Activated naive CD8-positive, alpha-beta T cell treated with anti-CD3 and anti-CD28 coated beads, Interleukin-2, amount 10 ng/mL, durations not matched to agents 7 days and 5 days (primary cell): ENCODE measurements at regions not wholly inside any gene's neighbourhood (a gene's known extent, or its start where the extent isn't known, plus 50 kb on each side); places are given as distances from the start of the nearest gene placed in this dataset.

Experiments used
- ATAC-seq: fragments of 150-1000 bp; cut with Tn5 transposase; one replicate; pipeline ENCODE4 v1.10.0; 2021; ENCODE audit warnings: low read depth, moderate library complexity
- POLR2A ChIA-PET: fragments of 350-600 bp; sonication (Branson Sonifier 250); formaldehyde crosslinking; loops from one replicate; lab custom pipeline; 2021; ENCODE audit warnings: antibody characterized with exemption; lab: Charles Lee
- DNase-seq: peaks from one replicate; pipeline ENCODE4 v3.0.0; 2021
- H3K27ac Mint-ChIP-seq: one replicate; pipeline ENCODE4 v1.8.0; 2022; ENCODE audit warnings: mild to moderate bottlenecking, mixed read lengths
- H3K27me3 Mint-ChIP-seq: one replicate; pipeline ENCODE4 v1.8.0; 2022; ENCODE audit warnings: mild to moderate bottlenecking, moderate library complexity, mixed read lengths
- H3K36me3 Mint-ChIP-seq: one replicate; pipeline ENCODE4 v1.8.0; 2021; ENCODE audit warnings: mild to moderate bottlenecking, mixed read lengths
- H3K4me1 Mint-ChIP-seq: one replicate; pipeline ENCODE4 v1.8.0; 2021; ENCODE audit warnings: mixed read lengths
- H3K4me3 Mint-ChIP-seq: one replicate; pipeline ENCODE4 v1.8.0; 2022; ENCODE audit warnings: mild to moderate bottlenecking, moderate library complexity, mixed read lengths
- H3K9me3 Mint-ChIP-seq: one replicate; pipeline ENCODE4 v1.8.0; 2021; ENCODE audit warnings: mixed read lengths

- no peaks in the 10 kb centered on the region for H3K27me3 Mint-ChIP-seq
- H3K27ac Mint-ChIP-seq, result no peak overlapping the region
- H3K4me3 Mint-ChIP-seq, result no peak overlapping the region
- peaks cover 5% of the 10 kb centered on the region for H3K9me3 Mint-ChIP-seq
- ATAC-seq (no peak), DNase-seq (no peak)
- H3K36me3 Mint-ChIP-seq, result peaks cover 11% of the 10 kb centered on the region
- POLR2A ChIA-PET, result interaction anchor here (0.5 kb wide), 1 partner anchor 222 kb away, joined by 3 read pairs; no protein-coding TSS in a partner anchor
- H3K4me1 Mint-ChIP-seq, result peaks cover 39% of the 10 kb centered on the region
These were observed 405.1 kb upstream of the PTGER4 start for GRCh38 chr5:40274568-40274967.

DNA sequence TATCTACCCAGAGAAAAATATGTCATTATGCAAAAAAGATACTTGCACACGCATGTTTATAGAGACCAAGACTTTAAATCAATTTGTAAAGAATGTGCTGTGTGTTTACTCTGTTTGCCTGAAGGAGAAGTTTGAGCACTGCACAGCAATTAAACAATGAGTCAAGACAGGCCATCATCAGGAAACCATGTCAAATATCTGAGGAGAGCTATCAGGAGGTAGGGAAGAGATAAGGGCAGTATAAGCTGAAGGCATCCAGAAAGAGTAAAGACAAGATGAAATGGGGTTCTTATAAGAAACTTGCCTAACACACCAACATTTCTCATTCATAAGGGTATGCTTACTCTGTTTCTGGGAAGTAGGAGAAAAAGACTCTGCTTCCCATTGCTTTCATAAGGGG is 405.8 kb upstream of the PTGER4 start:
- POLR2A ChIA-PET, result interaction anchor here (0.5 kb wide), 1 partner anchor 221 kb away, joined by 3 read pairs; no protein-coding TSS in a partner anchor
- Mint-ChIP-seq H3K27me3 (no peaks in the 10 kb centered on the region), H3K4me1 (peaks cover 39% of the 10 kb centered on the region), H3K9me3 (peaks cover 4% of the 10 kb centered on the region), H3K27ac (no peak overlapping the region), H3K4me3 (no peak overlapping the region), H3K36me3 (peaks cover 11% of the 10 kb centered on the region)
- no peak for DNase-seq
- no peak for ATAC-seq

- H3K27me3 Mint-ChIP-seq, result no peaks in the 10 kb centered on the region
- no peak for DNase-seq
- H3K9me3 Mint-ChIP-seq, result peaks cover 4% of the 10 kb centered on the region
- H3K4me1 Mint-ChIP-seq, result peaks cover 25% of the 10 kb centered on the region
- no peak overlapping the region for H3K4me3 Mint-ChIP-seq
- no peak overlapping the region for H3K27ac Mint-ChIP-seq
- peaks cover 9% of the 10 kb centered on the region for H3K36me3 Mint-ChIP-seq
- no peak for ATAC-seq
- POLR2A ChIA-PET, result no interaction called here
These were observed 408.2 kb upstream of the PTGER4 start for GRCh38 chr5:40271476-40271875.

- peaks cover 5% of the 10 kb centered on the region for H3K36me3 Mint-ChIP-seq
- DNase-seq, result no peak
- peaks cover 14% of the 10 kb centered on the region for H3K4me1 Mint-ChIP-seq
- POLR2A ChIA-PET, result no interaction called here
- H3K9me3 Mint-ChIP-seq, result peaks cover 4% of the 10 kb centered on the region
- ATAC-seq, result no peak
- H3K27me3 Mint-ChIP-seq, result no peaks in the 10 kb centered on the region
- no peak overlapping the region for H3K27ac Mint-ChIP-seq
- no peak overlapping the region for H3K4me3 Mint-ChIP-seq
These were observed 409.4 kb upstream of the PTGER4 start for GRCh38 chr5:40270274-40270845.

DNA sequence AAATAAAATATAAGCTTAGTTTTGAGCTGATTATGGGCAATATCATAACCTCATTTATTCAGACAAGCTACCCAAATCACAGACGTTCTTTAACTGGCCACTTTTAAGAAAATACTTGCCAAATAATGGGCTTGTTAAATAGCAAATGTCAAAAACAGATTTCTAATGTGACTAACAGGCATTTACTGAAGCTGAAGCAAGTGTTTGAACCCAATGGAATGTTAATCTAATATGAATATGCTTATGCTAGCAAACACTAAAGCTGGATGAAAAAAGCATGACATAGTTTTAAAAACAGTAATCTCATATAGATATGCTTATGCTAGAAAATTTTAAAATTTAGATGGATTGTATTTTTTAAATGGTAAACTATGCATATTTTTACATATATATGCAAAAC is 411.6 kb upstream of the PTGER4 start:
- no peak for ATAC-seq
- peaks cover 3% of the 10 kb centered on the region for H3K9me3 Mint-ChIP-seq
- POLR2A ChIA-PET, result no interaction called here

GRCh38 chr5:40266952-40267351 is 412.8 kb upstream of the PTGER4 start:
- Mint-ChIP-seq H3K9me3 (peaks cover 6% of the 10 kb centered on the region), H3K4me1 (peaks cover 11% of the 10 kb centered on the region), H3K27me3 (no peaks in the 10 kb centered on the region), H3K36me3 (no peaks in the 10 kb centered on the region), H3K27ac (no peak overlapping the region), H3K4me3 (no peak overlapping the region)
- no peak for ATAC-seq
- POLR2A ChIA-PET, result no interaction called here
- no peak for DNase-seq

More for the DNA sequence above, 411.6 kb upstream of the PTGER4 start:
- Mint-ChIP-seq H3K27me3 (no peaks in the 10 kb centered on the region), H3K4me3 (no peak overlapping the region), H3K27ac (no peak overlapping the region), H3K36me3 (no peaks in the 10 kb centered on the region), H3K4me1 (peaks cover 9% of the 10 kb centered on the region)
- no peak for DNase-seq

DNA sequence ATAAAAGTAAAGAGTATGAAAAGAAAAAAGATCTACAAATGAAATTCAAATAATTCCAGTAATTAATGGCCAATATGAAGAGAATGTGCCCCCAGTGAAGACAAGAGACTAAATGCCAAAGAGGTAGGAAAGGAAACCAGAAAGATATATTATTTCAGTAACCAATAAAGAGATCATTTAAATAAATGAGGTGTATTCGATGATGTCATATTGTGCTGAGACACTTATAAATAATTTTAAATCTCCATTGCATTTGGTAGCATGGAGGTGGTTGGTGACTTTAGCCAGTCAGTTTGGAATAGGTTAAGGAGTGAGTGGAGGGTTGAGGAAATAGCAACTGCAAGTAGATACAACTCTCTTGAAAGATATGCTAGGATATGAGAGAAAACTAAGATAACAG is 417.7 kb upstream of the PTGER4 start:
- Mint-ChIP-seq H3K4me1 (peaks cover 9% of the 10 kb centered on the region), H3K4me3 (no peak overlapping the region), H3K9me3 (peaks cover 8% of the 10 kb centered on the region), H3K27me3 (no peaks in the 10 kb centered on the region), H3K27ac (no peak overlapping the region), H3K36me3 (peaks cover 7% of the 10 kb centered on the region)
- ATAC-seq (no peak), DNase-seq (no peak)
- POLR2A ChIA-PET, result no interaction called here

DNA sequence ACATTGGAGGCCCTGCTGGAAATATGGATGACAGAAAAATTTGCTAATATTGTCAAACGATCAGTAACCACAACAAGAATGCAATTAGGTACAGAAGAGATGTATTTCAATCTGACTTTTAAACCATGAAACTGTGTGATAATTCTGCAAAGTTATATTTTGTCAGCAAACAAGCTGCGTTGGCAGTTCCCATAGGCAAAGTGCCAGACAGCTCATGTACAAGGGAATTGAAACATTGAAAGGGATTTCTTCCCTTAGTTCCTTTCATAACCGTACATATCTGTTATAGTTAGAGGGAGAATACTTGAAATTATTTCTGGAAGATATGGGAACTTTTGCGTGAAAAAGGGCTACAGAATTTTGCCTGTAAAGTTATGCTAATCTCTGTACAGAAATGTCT is 419.4 kb upstream of the PTGER4 start:
- DNase-seq, result no peak
- H3K4me1 Mint-ChIP-seq, result peaks cover 9% of the 10 kb centered on the region

GRCh38 chr5:40258222-40258621 is 421.5 kb upstream of the PTGER4 start:
- Mint-ChIP-seq H3K36me3 (peaks cover 7% of the 10 kb centered on the region), H3K4me3 (no peak overlapping the region), H3K9me3 (peaks cover 9% of the 10 kb centered on the region), H3K27me3 (no peaks in the 10 kb centered on the region), H3K4me1 (peaks cover 9% of the 10 kb centered on the region), H3K27ac (peak overlapping the region; percentile 51)
- DNase-seq (no peak), ATAC-seq (peak; percentile 66)
- POLR2A ChIA-PET, result no interaction called here

More for the DNA sequence above, 419.4 kb upstream of the PTGER4 start:
- Mint-ChIP-seq H3K27me3 (no peaks in the 10 kb centered on the region), H3K4me3 (no peak overlapping the region), H3K9me3 (peaks cover 8% of the 10 kb centered on the region), H3K27ac (no peak overlapping the region), H3K36me3 (peaks cover 7% of the 10 kb centered on the region)
- ATAC-seq, result no peak
- POLR2A ChIA-PET, result no interaction called here

- Mint-ChIP-seq H3K4me3 (no peak overlapping the region), H3K9me3 (peaks cover 16% of the 10 kb centered on the region), H3K27me3 (peaks cover 2% of the 10 kb centered on the region), H3K4me1 (peaks cover 8% of the 10 kb centered on the region), H3K36me3 (peaks cover 12% of the 10 kb centered on the region), H3K27ac (no peak overlapping the region)
- POLR2A ChIA-PET, result no interaction called here
- DNase-seq (no peak), ATAC-seq (no peak)
These were observed 439.0 kb upstream of the PTGER4 start for GRCh38 chr5:40240671-40241070.

GRCh38 chr5:40240111-40240510 is 439.6 kb upstream of the PTGER4 start:
- POLR2A ChIA-PET, result interaction anchor here (0.7 kb wide), 1 partner anchor 375 kb away, joined by 4 read pairs; no protein-coding TSS in a partner anchor
- no peak for ATAC-seq
- H3K4me3 Mint-ChIP-seq, result no peak overlapping the region

DNA sequence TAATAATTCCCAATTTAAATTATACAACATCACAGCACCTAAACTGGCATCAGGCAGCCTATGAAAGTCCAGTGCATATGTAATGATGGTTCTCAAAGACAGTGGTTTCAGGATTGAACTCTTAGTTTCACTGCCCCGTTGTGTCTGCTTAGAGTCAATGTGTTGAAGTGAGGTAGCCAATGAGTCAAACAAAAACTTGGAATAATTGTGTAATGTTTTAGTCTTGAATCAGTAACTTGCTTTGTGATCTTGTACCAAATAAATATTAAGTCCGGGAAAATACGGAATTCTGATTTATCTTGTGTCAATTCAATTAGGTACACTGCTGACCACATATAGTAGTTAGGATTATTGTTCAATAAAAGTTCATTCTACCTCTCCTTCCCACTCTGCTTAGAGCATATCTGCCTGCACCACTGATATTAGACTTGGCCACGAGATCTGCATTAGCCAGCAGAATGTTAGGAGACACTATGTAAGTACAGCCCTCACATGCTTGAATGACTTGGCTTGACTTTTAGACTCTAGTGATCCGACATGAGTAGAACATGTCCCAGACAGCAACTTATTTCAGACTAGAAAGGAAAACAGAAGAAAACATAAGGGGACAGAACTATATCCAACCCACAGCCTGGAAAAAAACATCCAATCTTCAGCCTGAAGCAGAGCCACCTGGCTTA is 441.5 kb upstream of the PTGER4 start:
- peaks cover 15% of the 10 kb centered on the region for H3K36me3 Mint-ChIP-seq
- peaks cover 2% of the 10 kb centered on the region for H3K27me3 Mint-ChIP-seq
- no peak overlapping the region for H3K4me3 Mint-ChIP-seq
- ATAC-seq (no peak), DNase-seq (no peak)
- H3K4me1 Mint-ChIP-seq, result peaks cover 11% of the 10 kb centered on the region
- POLR2A ChIA-PET, result no interaction called here
- H3K27ac Mint-ChIP-seq, result no peak overlapping the region
- peaks cover 14% of the 10 kb centered on the region for H3K9me3 Mint-ChIP-seq

More at GRCh38 chr5:40240111-40240510, 439.6 kb upstream of the PTGER4 start:
- Mint-ChIP-seq H3K27me3 (peaks cover 2% of the 10 kb centered on the region), H3K4me1 (peaks cover 8% of the 10 kb centered on the region), H3K27ac (no peak overlapping the region), H3K36me3 (peaks cover 15% of the 10 kb centered on the region), H3K9me3 (peaks cover 16% of the 10 kb centered on the region)
- no peak for DNase-seq

GRCh38 chr5:40235471-40236400 is 444.0 kb upstream of the PTGER4 start:
- peaks cover 9% of the 10 kb centered on the region for H3K9me3 Mint-ChIP-seq
- POLR2A ChIA-PET, result no interaction called here
- H3K27me3 Mint-ChIP-seq, result peaks cover 2% of the 10 kb centered on the region
- H3K4me3 Mint-ChIP-seq, result no peak overlapping the region
- H3K36me3 Mint-ChIP-seq, result peaks cover 7% of the 10 kb centered on the region
- DNase-seq (no peak), ATAC-seq (no peak)
- peaks cover 6% of the 10 kb centered on the region for H3K4me1 Mint-ChIP-seq
- no peak overlapping the region for H3K27ac Mint-ChIP-seq
